ENCODE measurements at regions not wholly inside any gene's neighbourhood (a gene's known extent, or its start where the extent isn't known, plus 50 kb on each side); places are given as distances from the start of the nearest gene placed in this dataset.
"Not testable (repeated sequence)": the region's sequence is repeated elsewhere in the genome, so short reads cannot be mapped to it uniquely, and the experiment has no call there.

DNA sequence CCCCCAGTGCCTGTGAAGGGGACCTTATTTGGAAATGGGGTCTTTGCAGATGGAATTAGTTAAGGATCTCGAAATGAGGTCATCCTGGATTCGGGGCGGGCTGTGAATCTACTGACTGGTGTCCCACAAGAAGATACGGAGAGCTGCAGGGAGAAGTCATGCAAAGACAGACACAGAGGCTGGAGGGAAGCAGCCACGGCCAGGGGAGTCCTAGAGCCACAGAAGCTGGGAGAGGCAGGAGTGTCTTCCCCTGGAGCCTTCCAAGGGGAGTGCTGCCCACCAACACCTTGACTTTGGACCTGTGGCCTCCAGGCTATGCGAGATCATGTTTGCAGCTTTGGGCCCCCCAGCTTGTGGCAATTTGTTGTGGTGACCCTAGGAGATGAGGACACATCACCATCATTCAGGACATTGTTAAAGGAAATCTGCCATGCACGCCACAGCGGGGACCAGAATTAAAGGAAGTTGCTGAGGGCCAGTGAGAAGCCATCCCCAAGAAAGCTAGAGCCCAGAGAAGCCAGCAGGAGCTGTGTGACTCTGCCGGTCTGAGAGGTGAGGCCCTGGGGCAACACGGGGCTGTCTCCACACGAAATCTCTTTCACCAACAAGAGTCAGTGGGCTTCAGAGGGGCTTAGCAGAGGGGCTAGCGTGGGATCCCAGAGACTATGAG is 434.7 kb downstream of the BRD1 start:
- no peak for DNase-seq (ENCODE audit: low spot score)

- no peak for DNase-seq (ENCODE audit: low spot score)
Measured at GRCh38 chr22:49392247-49392646, 435.4 kb downstream of the BRD1 start.

GRCh38 chr22:49391436-49391835 is 436.2 kb downstream of the BRD1 start:
- no peak for DNase-seq (ENCODE audit: low spot score)

DNA sequence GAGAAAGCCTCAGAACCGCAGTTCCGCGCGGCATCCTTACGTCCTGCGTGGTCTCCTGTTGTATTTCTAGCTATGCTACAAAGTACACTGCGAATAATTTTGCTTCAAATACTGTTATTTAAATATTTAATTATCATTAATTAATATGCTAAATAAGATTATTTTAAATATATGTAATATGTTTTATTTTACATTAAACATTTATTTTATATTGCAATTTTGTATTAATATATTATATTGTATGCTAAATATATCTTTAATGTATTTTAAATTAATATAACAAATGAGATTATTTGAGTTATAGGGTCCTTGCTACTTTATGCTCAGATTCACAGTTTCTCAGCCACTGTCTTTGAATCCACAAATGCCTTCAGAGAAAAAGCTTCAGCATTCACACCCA is 436.7 kb downstream of the BRD1 start:
- DNase-seq (ENCODE audit: low spot score): no peak

GRCh38 chr22:49383909-49384308 is 443.8 kb downstream of the BRD1 start:
- DNase-seq (ENCODE audit: low spot score): not testable (repeated sequence)

GRCh38 chr22:49382451-49382735 is 445.3 kb downstream of the BRD1 start:
- DNase-seq (ENCODE audit: low spot score): no peak

DNA sequence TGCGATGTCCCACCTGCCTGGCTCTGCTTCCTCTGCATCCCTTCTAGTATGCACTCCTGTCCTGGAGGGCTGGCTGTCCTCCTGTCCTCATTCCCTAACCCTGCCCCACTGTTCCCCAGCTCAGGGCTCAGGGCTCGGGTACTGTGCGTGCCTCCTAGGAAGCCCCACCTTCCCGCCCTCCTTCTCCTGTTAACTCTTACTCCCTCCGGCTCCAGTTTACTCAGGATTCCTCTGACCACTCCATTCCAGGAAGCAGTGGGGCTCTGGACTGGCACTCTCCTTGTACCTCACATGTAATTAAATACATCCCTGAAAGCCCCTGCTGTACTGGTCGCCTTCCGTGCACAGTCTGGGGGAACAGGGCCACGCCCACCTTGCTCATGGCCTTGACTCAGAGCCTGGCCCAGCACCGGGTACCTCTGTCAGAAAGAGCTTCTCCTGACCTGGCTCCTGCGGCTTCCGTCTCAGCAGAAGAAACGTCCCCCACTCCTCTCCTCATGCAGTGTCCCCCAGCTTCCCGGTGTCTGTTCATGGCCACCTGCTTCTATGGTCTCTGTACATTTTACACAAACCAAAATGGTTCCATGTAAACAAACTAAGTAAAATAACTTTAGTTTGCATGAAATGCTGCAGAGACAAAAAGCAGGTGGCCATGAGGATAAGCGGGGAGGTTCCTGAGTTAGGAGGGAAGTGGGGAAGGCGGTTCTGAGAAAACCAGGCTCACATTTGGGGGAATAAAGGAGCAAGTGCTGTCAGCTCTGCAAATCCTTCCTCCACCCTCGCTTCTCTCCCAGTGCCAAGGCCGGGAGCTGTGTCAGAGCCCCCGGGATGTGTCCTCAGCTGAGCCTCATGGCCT is 445.9 kb downstream of the BRD1 start:
- no peak for DNase-seq (ENCODE audit: low spot score)

- no peak for DNase-seq (ENCODE audit: low spot score)
Measured at GRCh38 chr22:49380828-49381114, 446.9 kb downstream of the BRD1 start.

GRCh38 chr22:49380095-49380827 is 447.4 kb downstream of the BRD1 start:
- DNase-seq (ENCODE audit: low spot score): no peak

GRCh38 chr22:49377306-49377705 is 450.4 kb downstream of the BRD1 start:
- no peak for DNase-seq (ENCODE audit: low spot score)

GRCh38 chr22:49373801-49374226 is 453.9 kb downstream of the BRD1 start:
- no peak for DNase-seq (ENCODE audit: low spot score)

GRCh38 chr22:49373289-49373666 is 454.4 kb downstream of the BRD1 start:
- DNase-seq (ENCODE audit: low spot score): no peak

GRCh38 chr22:49372530-49373288 is 455.0 kb downstream of the BRD1 start:
- DNase-seq (ENCODE audit: low spot score): no peak

- DNase-seq (ENCODE audit: low spot score): no peak
Measured at GRCh38 chr22:49372111-49372529, 455.6 kb downstream of the BRD1 start.

DNA sequence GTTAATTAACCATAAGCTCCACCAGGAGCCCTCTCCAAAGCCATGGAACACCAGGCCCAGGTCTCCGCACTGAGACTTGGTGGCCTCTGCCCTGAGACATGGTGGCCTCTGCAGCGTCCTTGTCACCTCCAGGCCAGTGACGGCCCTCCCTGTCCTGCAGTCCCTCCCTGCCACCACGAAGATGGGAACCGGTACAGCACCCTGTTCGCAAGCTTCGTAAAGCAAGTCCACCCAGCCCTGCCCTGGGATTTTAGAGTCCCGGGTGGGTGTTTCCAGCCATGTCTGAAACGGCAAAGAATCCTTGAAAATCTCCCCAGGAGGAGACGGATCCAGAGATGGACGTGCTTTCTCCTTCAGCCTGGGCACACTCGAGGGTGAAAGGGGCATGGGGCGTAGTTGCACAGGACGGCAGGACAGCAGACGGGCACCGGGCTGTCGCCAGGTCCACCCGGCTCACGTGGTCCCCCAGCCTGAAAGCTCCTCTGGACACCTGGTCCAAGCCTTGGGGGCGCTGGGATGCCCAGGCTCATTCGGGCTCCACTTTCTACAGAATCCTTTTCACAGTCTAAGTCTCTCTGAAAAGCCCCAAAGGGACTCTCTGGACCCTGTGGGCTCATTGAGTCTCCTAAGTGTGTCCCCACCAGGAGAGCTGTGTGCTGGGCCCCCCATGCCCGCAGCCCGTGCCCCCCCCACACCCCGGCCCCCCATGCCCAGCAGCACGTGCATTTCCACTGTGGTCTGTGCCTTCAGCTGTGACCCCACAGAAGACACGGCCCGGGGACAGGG is 456.2 kb downstream of the BRD1 start:
- DNase-seq (ENCODE audit: low spot score): no peak

DNA sequence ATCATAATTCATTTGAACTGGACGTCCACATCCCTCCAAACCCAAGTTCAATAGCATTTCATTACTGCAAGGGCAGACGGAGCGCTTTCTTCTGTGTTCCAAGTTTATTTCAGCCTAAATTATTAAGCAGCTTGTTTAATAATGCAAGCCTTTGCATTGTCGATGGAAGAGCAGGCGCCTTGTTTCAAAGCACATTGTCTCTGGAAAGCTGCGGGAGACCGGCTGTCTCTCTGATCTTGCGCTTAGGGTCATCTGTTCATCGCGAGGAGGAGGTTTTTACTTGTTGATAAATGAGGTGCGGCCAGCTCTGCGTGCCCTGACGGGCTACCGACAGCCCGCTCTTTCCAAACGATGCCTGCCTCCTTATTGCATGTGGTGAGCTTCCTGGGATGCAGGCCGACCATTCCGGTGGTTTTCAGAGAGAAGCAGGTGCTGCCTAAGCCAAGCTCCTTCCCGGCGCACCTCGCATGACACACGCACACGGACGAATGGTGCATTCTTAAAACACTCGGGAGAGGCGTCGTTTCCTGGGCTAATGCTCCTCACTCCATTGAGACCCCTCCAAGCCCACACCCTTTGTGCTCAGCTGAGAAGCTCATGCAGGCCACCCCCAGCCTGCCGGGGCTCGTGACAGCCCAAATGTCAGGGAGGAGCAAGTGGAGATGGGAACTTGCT is 456.9 kb downstream of the BRD1 start:
- no peak for DNase-seq (ENCODE audit: low spot score)

- DNase-seq (ENCODE audit: low spot score): no peak
Measured at GRCh38 chr22:49369726-49370626, 457.7 kb downstream of the BRD1 start.

GRCh38 chr22:49368976-49369725 is 458.5 kb downstream of the BRD1 start:
- DNase-seq (ENCODE audit: low spot score): no peak

DNA sequence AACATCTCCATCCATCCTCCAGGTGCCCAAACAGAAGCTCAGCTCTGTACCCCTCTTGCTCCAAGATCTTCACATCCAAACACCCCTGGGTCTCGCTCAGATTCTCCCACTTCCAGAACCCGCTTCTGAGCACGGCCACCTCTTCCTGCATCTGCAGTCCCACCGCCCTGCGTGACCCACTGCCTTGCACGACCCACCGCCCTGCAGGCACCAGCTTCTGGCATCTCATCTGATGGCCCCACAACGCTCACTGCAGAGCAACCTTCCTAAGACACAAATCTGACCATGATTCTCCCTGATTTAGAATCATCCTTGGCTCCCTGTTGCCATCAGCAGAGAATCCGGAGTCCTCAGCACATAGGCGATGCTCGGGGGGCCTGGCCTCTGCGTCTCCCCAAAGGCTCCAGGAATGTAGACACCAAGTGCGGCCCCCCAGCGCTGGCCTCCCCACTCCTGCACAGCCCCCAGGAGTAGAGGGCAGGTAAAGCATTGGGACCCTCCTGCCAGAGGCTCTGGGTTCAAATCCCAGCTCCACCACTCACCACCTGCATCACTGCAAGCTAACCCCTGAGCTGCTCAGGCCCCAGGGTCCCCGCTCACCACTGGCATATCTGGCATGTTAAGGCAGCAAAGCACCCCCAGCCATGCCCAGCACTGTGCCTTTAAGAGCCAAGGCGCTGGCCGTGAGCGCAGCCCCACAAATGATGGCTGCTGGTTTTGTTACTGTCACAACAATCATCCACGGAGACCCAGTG is 459.3 kb downstream of the BRD1 start:
- DNase-seq (ENCODE audit: low spot score): no peak

Data from CD4-positive, alpha-beta T cell treated with Interleukin-2 at 100 ng/mL for 4 hours (primary cell).